ENCODE measurements at regions not wholly inside any gene's neighbourhood (a gene's known extent, or its start where the extent isn't known, plus 50 kb on each side); places are given as distances from the start of the nearest gene placed in this dataset.

DNA sequence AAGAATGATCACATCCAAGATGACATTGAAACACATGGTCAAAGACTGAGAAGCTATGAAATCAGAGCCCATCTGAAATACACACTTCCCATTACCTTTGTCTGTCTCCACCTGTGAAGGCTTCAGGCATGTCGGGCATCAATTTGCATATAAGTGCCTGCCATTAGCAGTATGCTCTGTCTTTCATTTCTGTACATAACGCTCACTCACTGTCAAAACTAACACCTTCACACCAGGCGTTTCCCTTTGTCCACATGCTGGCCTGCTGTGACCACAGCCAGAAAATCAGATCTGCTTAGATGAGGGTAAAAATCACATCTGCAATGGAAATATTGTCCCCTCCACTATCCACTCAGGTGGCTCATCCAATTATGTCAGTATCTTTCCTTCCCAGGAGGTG is 524.8 kb downstream of the TOX3 start:
- no peaks in the 10 kb centered on the region for H3K79me2 ChIP-seq (ENCODE audit: low read length)
- H3K9me3 ChIP-seq (ENCODE audit: insufficient read depth, low read length), result no peaks in the 10 kb centered on the region
- no peak overlapping the region for H3K27ac ChIP-seq (ENCODE audit: low read length)
- H3K4me1 ChIP-seq (ENCODE audit: low read length), result no peaks in the 10 kb centered on the region
- H3K36me3 ChIP-seq (replicated peaks; ENCODE audit: low read depth, low read length), result no peaks in the 10 kb centered on the region
- no peak overlapping the region for H3K9ac ChIP-seq (ENCODE audit: low read length)
- TF ChIP-seq, protein P1, sequence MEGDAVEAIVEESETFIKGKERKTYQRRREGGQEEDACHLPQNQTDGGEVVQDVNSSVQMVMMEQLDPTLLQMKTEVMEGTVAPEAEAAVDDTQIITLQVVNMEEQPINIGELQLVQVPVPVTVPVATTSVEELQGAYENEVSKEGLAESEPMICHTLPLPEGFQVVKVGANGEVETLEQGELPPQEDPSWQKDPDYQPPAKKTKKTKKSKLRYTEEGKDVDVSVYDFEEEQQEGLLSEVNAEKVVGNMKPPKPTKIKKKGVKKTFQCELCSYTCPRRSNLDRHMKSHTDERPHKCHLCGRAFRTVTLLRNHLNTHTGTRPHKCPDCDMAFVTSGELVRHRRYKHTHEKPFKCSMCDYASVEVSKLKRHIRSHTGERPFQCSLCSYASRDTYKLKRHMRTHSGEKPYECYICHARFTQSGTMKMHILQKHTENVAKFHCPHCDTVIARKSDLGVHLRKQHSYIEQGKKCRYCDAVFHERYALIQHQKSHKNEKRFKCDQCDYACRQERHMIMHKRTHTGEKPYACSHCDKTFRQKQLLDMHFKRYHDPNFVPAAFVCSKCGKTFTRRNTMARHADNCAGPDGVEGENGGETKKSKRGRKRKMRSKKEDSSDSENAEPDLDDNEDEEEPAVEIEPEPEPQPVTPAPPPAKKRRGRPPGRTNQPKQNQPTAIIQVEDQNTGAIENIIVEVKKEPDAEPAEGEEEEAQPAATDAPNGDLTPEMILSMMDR (IDR thresholded peaks at IDR 0.05; ENCODE audit: low read depth, low read length), result no peak
- no peak for TF ChIP-seq EZH2phosphoT487 (IDR thresholded peaks at IDR 0.05; ENCODE audit: low read depth)
- H3K27me3 ChIP-seq (ENCODE audit: low read depth, low read length), result no peaks in the 10 kb centered on the region
- H3K4me2 ChIP-seq (ENCODE audit: low read length), result no peak overlapping the region
- H4K20me1 ChIP-seq (ENCODE audit: insufficient read depth, low read length), result no peaks in the 10 kb centered on the region
- H2AFZ ChIP-seq (ENCODE audit: low read depth, low read length), result no peak overlapping the region
- no peak overlapping the region for H3K4me3 ChIP-seq (ENCODE audit: low read length)

DNA sequence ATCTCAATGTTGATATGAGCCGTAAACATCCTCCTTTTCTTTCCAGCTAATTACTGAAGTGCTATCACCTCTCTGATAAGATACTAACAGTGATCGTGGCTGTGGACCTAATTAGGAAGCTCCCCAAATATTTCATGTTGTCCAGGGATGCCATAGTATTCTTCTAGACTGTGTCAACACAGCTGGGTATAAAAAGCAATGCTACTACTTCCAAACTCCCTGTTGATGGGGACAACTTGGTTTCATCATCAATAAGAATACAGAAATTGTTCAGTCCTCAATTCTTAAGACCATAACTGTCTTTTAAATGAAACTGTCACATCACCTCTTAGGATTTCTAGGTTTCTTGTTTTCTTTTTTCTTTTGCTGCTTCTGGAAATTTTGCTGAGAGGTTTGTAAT is 530.6 kb downstream of the TOX3 start:
- H3K4me1 ChIP-seq (ENCODE audit: low read length), result no peaks in the 10 kb centered on the region
- H3K4me2 ChIP-seq (ENCODE audit: low read length), result no peak overlapping the region
- no peaks in the 10 kb centered on the region for H3K9me3 ChIP-seq (ENCODE audit: insufficient read depth, low read length)
- TF ChIP-seq, protein P1 (IDR thresholded peaks at IDR 0.05; ENCODE audit: low read depth, low read length), result no peak
- no peak for TF ChIP-seq EZH2phosphoT487 (IDR thresholded peaks at IDR 0.05; ENCODE audit: low read depth)
- H3K4me3 ChIP-seq (ENCODE audit: low read length), result no peak overlapping the region
- no peaks in the 10 kb centered on the region for H3K36me3 ChIP-seq (replicated peaks; ENCODE audit: low read depth, low read length)
- no peaks in the 10 kb centered on the region for H3K79me2 ChIP-seq (ENCODE audit: low read length)
- no peaks in the 10 kb centered on the region for H3K27me3 ChIP-seq (ENCODE audit: low read depth, low read length)
- no peak overlapping the region for H3K27ac ChIP-seq (ENCODE audit: low read length)
- H4K20me1 ChIP-seq (ENCODE audit: insufficient read depth, low read length), result no peaks in the 10 kb centered on the region
- no peak overlapping the region for H3K9ac ChIP-seq (ENCODE audit: low read length)
- no peak overlapping the region for H2AFZ ChIP-seq (ENCODE audit: low read depth, low read length)

DNA sequence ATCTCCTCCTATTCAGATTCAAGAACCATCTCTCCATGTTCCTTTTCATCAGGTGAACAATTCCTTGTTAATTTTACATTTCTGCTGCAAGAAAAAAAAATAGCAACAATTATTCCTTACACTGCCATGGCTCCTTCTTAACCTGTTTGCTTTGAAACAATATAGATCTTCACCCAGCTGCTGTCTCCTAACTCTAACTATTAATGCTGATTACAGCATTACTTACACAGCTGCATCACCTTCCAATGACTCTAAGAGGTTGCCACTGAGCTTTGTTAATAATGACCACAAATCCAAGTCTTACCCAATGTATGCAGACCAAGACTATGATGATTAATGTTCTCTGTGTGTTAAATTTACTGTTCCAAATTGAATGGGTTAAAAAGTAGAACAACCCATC is 541.4 kb downstream of the TOX3 start:
- Histone ChIP-seq H3K27ac (ENCODE audit: low read length) (no peak overlapping the region), H3K4me2 (ENCODE audit: low read length) (no peak overlapping the region), H3K9ac (ENCODE audit: low read length) (no peak overlapping the region), H3K36me3 (replicated peaks; ENCODE audit: low read depth, low read length) (no peaks in the 10 kb centered on the region), H3K27me3 (ENCODE audit: low read depth, low read length) (no peaks in the 10 kb centered on the region), H2AFZ (ENCODE audit: low read depth, low read length) (no peak overlapping the region), H3K4me1 (ENCODE audit: low read length) (no peaks in the 10 kb centered on the region), H3K9me3 (ENCODE audit: insufficient read depth, low read length) (no peaks in the 10 kb centered on the region), H3K4me3 (ENCODE audit: low read length) (no peak overlapping the region), H3K79me2 (ENCODE audit: low read length) (no peaks in the 10 kb centered on the region), H4K20me1 (ENCODE audit: insufficient read depth, low read length) (no peaks in the 10 kb centered on the region)
- TF ChIP-seq, protein P1 (IDR thresholded peaks at IDR 0.05; ENCODE audit: low read depth, low read length), result no peak
- no peak for TF ChIP-seq EZH2phosphoT487 (IDR thresholded peaks at IDR 0.05; ENCODE audit: low read depth)

DNA sequence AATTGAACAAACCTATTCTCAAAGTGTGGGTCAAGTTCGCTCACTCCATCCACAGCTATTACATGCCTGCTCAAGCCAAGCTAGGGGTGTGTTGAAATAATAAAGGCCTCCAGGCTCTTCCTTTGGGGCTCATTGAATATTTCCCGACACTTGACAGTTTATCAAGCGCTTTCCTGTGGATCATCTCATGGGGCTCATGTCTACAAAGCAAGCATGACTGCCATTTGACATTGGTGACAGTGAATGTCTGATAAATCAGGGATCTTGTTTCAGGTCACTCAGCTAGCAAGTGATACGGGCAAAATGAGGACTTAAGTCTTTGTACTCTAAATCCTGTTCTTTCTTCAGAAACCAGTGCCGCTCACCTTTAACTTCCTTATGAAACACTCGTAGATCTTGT is 542.6 kb downstream of the TOX3 start:
- no peak overlapping the region for H3K4me2 ChIP-seq (ENCODE audit: low read length)
- H3K27me3 ChIP-seq (ENCODE audit: low read depth, low read length), result no peaks in the 10 kb centered on the region
- H3K36me3 ChIP-seq (replicated peaks; ENCODE audit: low read depth, low read length), result no peaks in the 10 kb centered on the region
- no peaks in the 10 kb centered on the region for H3K79me2 ChIP-seq (ENCODE audit: low read length)
- H2AFZ ChIP-seq (ENCODE audit: low read depth, low read length), result no peak overlapping the region
- TF ChIP-seq, protein P1 (IDR thresholded peaks at IDR 0.05; ENCODE audit: low read depth, low read length), result no peak
- no peak for TF ChIP-seq EZH2phosphoT487 (IDR thresholded peaks at IDR 0.05; ENCODE audit: low read depth)
- no peak overlapping the region for H3K27ac ChIP-seq (ENCODE audit: low read length)
- H3K4me3 ChIP-seq (ENCODE audit: low read length), result no peak overlapping the region
- no peaks in the 10 kb centered on the region for H3K4me1 ChIP-seq (ENCODE audit: low read length)
- H3K9ac ChIP-seq (ENCODE audit: low read length), result no peak overlapping the region
- H4K20me1 ChIP-seq (ENCODE audit: insufficient read depth, low read length), result no peaks in the 10 kb centered on the region
- no peaks in the 10 kb centered on the region for H3K9me3 ChIP-seq (ENCODE audit: insufficient read depth, low read length)
